GM12878 (cell line): ENCODE measurements at regions not wholly inside any gene's neighbourhood (a gene's known extent, or its start where the extent isn't known, plus 50 kb on each side); places are given as distances from the start of the nearest gene placed in this dataset.

Experiments used
- CREB1 ChIP-seq: IDR thresholded peaks from 2 replicates; pipeline ENCODE4 v1.6.1; 2012; ENCODE audit warnings: low read depth, mild to moderate bottlenecking, inconsistent platforms
- ETV6 ChIP-seq, 2 experiments: fragments of 450-650 bp in 1 of 2; IDR thresholded peaks in 1 of 2; conservative IDR thresholded peaks in 1 of 2; 2 replicates each; pipeline ENCODE4 v1.6.1; 2014; ENCODE audit warnings: antibody characterized with exemption in 1 of 2, borderline replicate concordance in 1 of 2, low read depth in 1 of 2, mild to moderate bottlenecking in 1 of 2, moderate library complexity in 1 of 2
- JUND ChIP-seq: IDR thresholded peaks from 2 replicates; pipeline ENCODE4 v1.6.1; 2012; ENCODE audit warnings: low read depth, mild to moderate bottlenecking, low read length, improper control_type of control experiment, moderate library complexity
- MXI1 ChIP-seq: fragments of 150-350 bp; IDR thresholded peaks from 2 replicates; pipeline ENCODE4 v1.6.1; 2011; ENCODE audit warnings: low read depth, mild to moderate bottlenecking, inconsistent platforms, low read length, improper control_type of control experiment
- RAD21 ChIP-seq: IDR thresholded peaks from 2 replicates; pipeline ENCODE4 v1.6.1; 2011; ENCODE audit warnings: mild to moderate bottlenecking, low read depth, low read length, moderate library complexity; ENCODE audit not compliant: insufficient read depth
- SMC3 ChIP-seq: IDR thresholded peaks from 2 replicates; pipeline ENCODE4 v1.6.1; 2011; ENCODE audit warnings: low read length, improper control_type of control experiment, borderline replicate concordance
- SP1 ChIP-seq: IDR thresholded peaks from one replicate; pipeline ENCODE4 v1.6.1; 2011; ENCODE audit warnings: low read depth, low read length
- TARDBP ChIP-seq: IDR thresholded peaks from 2 replicates; pipeline ENCODE4 v1.6.1; 2016; ENCODE audit warnings: borderline replicate concordance
- ZSCAN29 ChIP-seq: fragments of 450-650 bp; IDR thresholded peaks from 2 replicates; pipeline ENCODE4 v1.6.1; 2017; ENCODE audit warnings: mild to moderate bottlenecking, moderate library complexity
- TF ChIP-seq, protein P1 (sequence below), 3 experiments: IDR thresholded peaks in 2 of 3; conservative IDR thresholded peaks in 1 of 3; 2 replicates each; pipeline ENCODE4 v1.5.1; 2011; ENCODE audit warnings: low read depth in 3 of 3, low read length in 3 of 3, mild to moderate bottlenecking in 3 of 3, control low read depth in 2 of 3, moderate library complexity in 2 of 3, inconsistent platforms in 1 of 3, mixed read lengths in 1 of 3; ENCODE audit not compliant: control insufficient read depth in 2 of 3, insufficient read depth in 1 of 3; ENCODE audit errors: extremely low read depth in 1 of 3
- TF ChIP-seq, protein P2 (sequence below): fragments of 450-650 bp; formaldehyde crosslinking; IDR thresholded peaks from 2 replicates; pipeline ENCODE4 v1.4.0; 2020; ENCODE audit warnings: mild to moderate bottlenecking, moderate library complexity
- TF ChIP-seq, protein P3 (sequence below): fragments of 450-650 bp; IDR thresholded peaks from 2 replicates; pipeline ENCODE4 v1.6.1; 2017; ENCODE audit warnings: antibody characterized with exemption, mild to moderate bottlenecking, moderate library complexity
- TF ChIP-seq, protein P4 (sequence below): IDR thresholded peaks from 2 replicates; pipeline ENCODE4 v1.6.1; 2011; ENCODE audit warnings: low read depth, mild to moderate bottlenecking, low read length, moderate library complexity, borderline replicate concordance; ENCODE audit errors: extremely low read depth
- TF ChIP-seq, protein P5 (sequence below): IDR thresholded peaks from 2 replicates; pipeline ENCODE4 v1.6.1; 2012; ENCODE audit warnings: low read length, inconsistent platforms

DNA sequence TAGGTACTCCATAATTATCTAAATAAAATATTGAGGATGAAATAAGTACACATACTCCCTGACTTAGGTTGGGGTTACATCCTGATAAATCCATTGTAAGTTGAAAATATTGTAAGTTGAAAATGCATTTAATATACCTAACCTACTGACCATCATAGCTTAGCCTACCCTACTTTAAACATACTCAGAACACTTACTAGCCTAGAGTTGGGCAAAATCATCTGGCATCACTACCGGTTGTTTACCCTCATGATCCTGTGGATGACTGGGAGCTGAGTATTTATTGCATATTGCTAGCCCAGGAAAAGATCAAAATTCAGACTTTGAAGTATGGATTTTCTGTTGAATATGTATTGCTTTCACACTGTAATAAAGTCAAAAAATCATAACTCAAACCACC lies 467.3 kb downstream of the C6orf118 start:
- TF ChIP-seq RAD21 (no peak), ETV6 (conservative IDR thresholded peaks at IDR 0.05 in 1 of 2, IDR thresholded peaks at IDR 0.05 in 1 of 2; ENCODE audit: borderline replicate concordance in 1 of 2, low read depth in 1 of 2) (no peak), SMC3 (no peak), TARDBP (no peak), MXI1 (no peak), JUND (no peak), SP1 (no peak), ZSCAN29 (no peak), CREB1 (no peak)
- TF ChIP-seq, protein P1, sequence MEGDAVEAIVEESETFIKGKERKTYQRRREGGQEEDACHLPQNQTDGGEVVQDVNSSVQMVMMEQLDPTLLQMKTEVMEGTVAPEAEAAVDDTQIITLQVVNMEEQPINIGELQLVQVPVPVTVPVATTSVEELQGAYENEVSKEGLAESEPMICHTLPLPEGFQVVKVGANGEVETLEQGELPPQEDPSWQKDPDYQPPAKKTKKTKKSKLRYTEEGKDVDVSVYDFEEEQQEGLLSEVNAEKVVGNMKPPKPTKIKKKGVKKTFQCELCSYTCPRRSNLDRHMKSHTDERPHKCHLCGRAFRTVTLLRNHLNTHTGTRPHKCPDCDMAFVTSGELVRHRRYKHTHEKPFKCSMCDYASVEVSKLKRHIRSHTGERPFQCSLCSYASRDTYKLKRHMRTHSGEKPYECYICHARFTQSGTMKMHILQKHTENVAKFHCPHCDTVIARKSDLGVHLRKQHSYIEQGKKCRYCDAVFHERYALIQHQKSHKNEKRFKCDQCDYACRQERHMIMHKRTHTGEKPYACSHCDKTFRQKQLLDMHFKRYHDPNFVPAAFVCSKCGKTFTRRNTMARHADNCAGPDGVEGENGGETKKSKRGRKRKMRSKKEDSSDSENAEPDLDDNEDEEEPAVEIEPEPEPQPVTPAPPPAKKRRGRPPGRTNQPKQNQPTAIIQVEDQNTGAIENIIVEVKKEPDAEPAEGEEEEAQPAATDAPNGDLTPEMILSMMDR (IDR thresholded peaks at IDR 0.05 in 2 of 3, conservative IDR thresholded peaks at IDR 0.05 in 1 of 3; ENCODE audit: control insufficient read depth in 2 of 3, extremely low read depth in 1 of 3, insufficient read depth in 1 of 3, low read depth in 3 of 3, low read length in 3 of 3) = no peak
- TF ChIP-seq, protein P2, sequence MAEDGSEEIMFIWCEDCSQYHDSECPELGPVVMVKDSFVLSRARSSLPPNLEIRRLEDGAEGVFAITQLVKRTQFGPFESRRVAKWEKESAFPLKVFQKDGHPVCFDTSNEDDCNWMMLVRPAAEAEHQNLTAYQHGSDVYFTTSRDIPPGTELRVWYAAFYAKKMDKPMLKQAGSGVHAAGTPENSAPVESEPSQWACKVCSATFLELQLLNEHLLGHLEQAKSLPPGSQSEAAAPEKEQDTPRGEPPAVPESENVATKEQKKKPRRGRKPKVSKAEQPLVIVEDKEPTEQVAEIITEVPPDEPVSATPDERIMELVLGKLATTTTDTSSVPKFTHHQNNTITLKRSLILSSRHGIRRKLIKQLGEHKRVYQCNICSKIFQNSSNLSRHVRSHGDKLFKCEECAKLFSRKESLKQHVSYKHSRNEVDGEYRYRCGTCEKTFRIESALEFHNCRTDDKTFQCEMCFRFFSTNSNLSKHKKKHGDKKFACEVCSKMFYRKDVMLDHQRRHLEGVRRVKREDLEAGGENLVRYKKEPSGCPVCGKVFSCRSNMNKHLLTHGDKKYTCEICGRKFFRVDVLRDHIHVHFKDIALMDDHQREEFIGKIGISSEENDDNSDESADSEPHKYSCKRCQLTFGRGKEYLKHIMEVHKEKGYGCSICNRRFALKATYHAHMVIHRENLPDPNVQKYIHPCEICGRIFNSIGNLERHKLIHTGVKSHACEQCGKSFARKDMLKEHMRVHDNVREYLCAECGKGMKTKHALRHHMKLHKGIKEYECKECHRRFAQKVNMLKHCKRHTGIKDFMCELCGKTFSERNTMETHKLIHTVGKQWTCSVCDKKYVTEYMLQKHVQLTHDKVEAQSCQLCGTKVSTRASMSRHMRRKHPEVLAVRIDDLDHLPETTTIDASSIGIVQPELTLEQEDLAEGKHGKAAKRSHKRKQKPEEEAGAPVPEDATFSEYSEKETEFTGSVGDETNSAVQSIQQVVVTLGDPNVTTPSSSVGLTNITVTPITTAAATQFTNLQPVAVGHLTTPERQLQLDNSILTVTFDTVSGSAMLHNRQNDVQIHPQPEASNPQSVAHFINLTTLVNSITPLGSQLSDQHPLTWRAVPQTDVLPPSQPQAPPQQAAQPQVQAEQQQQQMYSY = no peak
- TF ChIP-seq, protein P3, sequence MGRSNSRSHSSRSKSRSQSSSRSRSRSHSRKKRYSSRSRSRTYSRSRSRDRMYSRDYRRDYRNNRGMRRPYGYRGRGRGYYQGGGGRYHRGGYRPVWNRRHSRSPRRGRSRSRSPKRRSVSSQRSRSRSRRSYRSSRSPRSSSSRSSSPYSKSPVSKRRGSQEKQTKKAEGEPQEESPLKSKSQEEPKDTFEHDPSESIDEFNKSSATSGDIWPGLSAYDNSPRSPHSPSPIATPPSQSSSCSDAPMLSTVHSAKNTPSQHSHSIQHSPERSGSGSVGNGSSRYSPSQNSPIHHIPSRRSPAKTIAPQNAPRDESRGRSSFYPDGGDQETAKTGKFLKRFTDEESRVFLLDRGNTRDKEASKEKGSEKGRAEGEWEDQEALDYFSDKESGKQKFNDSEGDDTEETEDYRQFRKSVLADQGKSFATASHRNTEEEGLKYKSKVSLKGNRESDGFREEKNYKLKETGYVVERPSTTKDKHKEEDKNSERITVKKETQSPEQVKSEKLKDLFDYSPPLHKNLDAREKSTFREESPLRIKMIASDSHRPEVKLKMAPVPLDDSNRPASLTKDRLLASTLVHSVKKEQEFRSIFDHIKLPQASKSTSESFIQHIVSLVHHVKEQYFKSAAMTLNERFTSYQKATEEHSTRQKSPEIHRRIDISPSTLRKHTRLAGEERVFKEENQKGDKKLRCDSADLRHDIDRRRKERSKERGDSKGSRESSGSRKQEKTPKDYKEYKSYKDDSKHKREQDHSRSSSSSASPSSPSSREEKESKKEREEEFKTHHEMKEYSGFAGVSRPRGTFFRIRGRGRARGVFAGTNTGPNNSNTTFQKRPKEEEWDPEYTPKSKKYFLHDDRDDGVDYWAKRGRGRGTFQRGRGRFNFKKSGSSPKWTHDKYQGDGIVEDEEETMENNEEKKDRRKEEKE = no peak
- TF ChIP-seq, protein P4, sequence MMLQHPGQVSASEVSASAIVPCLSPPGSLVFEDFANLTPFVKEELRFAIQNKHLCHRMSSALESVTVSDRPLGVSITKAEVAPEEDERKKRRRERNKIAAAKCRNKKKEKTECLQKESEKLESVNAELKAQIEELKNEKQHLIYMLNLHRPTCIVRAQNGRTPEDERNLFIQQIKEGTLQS = no peak
- TF ChIP-seq, protein P5, sequence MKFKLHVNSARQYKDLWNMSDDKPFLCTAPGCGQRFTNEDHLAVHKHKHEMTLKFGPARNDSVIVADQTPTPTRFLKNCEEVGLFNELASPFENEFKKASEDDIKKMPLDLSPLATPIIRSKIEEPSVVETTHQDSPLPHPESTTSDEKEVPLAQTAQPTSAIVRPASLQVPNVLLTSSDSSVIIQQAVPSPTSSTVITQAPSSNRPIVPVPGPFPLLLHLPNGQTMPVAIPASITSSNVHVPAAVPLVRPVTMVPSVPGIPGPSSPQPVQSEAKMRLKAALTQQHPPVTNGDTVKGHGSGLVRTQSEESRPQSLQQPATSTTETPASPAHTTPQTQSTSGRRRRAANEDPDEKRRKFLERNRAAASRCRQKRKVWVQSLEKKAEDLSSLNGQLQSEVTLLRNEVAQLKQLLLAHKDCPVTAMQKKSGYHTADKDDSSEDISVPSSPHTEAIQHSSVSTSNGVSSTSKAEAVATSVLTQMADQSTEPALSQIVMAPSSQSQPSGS = no peak
